HepG2 (cell line): ENCODE measurements at regions not wholly inside any gene's neighbourhood (a gene's known extent, or its start where the extent isn't known, plus 50 kb on each side); places are given as distances from the start of the nearest gene placed in this dataset.
A peak's percentile ranks its signal among the peaks of the same experiment; 100 is the strongest.

ENCODE experiments used
- ATAC-seq: fragments of 200-7000 bp; cut with Tn5 transposase; 3 replicates; pipeline ENCODE4 v1.9.1; 2020; ENCODE audit warnings: mild to moderate bottlenecking, moderate library complexity
- BruUV-seq: library from RNA; stranded (reverse); fragments of 400-500 nt; replicated peaks from 2 replicates; lab custom pipeline; 2021; lab: Mats Ljungman, UMichigan
- CTCF ChIA-PET: fragments of 300-600 bp; formaldehyde crosslinking; extraction: SDS; loops from one replicate; lab custom pipeline; 2021; ENCODE audit warnings: low total read pairs, inconsistent platforms, low intra/inter-chr PET ratio; lab: Yijun Ruan, JAX
- POLR2A ChIA-PET: fragments of 350-600 bp; sonication (Branson Sonifier 250); formaldehyde crosslinking; loops from one replicate; lab custom pipeline; 2020; ENCODE audit warnings: antibody characterized with exemption, inconsistent platforms; lab: Yijun Ruan, JAX
- DNase-seq: peaks from one replicate; pipeline ENCODE4 v3.0.0-alpha.2; 2015; ENCODE audit warnings: low spot score
- FAIRE-seq: peaks from 3 replicates; lab custom pipeline; 2011; peaks lifted over from hg19 to GRCh38; lab: Jason Lieb, UNC
- H2AFZ ChIP-seq: one replicate; pipeline ENCODE4 v1.6.1; 2011; ENCODE audit warnings: low read length, inconsistent platforms
- H3K27ac ChIP-seq: fragments of 300-600 bp; 3 replicates; pipeline ENCODE4 v1.8.0; 2011; ENCODE audit warnings: mixed run types, mild to moderate bottlenecking, mixed read lengths, low read length, inconsistent platforms; ENCODE audit not compliant: insufficient read depth; ENCODE audit errors: extremely low read length
- H3K27me3 ChIP-seq, 2 experiments: fragments of 200-600 bp in 1 of 2; 2 replicates in 1 of 2; 3 replicates in 1 of 2; pipeline versions ENCODE4 v1.6.0 to v1.8.0; 2011; ENCODE audit warnings: low read length in 2 of 2, mild to moderate bottlenecking in 2 of 2, moderate library complexity in 2 of 2, inconsistent platforms in 1 of 2; ENCODE audit not compliant: insufficient read depth in 2 of 2, control insufficient read depth in 1 of 2
- H3K36me3 ChIP-seq, 2 experiments: fragments of 200-600 bp in 1 of 2; replicated peaks in 1 of 2; 2 replicates in 1 of 2; 3 replicates in 1 of 2; pipeline versions ENCODE4 v1.5.1 to v1.8.0; 2011; ENCODE audit warnings: low read length in 2 of 2, inconsistent platforms in 1 of 2; ENCODE audit not compliant: insufficient read depth in 2 of 2, control insufficient read depth in 1 of 2
- H3K4me1 ChIP-seq: 2 replicates; pipeline ENCODE4 v1.5.1; 2012; ENCODE audit warnings: low read length, inconsistent platforms; ENCODE audit not compliant: insufficient read depth
- H3K4me2 ChIP-seq: 2 replicates; pipeline ENCODE4 v1.6.0; 2011; ENCODE audit warnings: low read depth, low read length, inconsistent platforms
- H3K4me3 ChIP-seq, 3 experiments: fragments of 200-600 bp in 1 of 3; sonication (generic), shearing (Covaris generic) in 1 of 3; replicated peaks in 1 of 3; 2 replicates each; pipeline ENCODE4 v1.5.1; 2011 to 2016; ENCODE audit warnings: low read length in 3 of 3, inconsistent platforms in 2 of 3, low read depth in 2 of 3, mild to moderate bottlenecking in 2 of 3, control low read depth in 1 of 3, mixed read lengths in 1 of 3; ENCODE audit not compliant: insufficient read depth in 1 of 3
- H3K79me2 ChIP-seq: one replicate; pipeline ENCODE4 v1.6.1; 2011; ENCODE audit warnings: low read length, inconsistent platforms; ENCODE audit not compliant: insufficient read depth
- H3K9ac ChIP-seq: 2 replicates; pipeline ENCODE4 v1.6.0; 2011; ENCODE audit warnings: mild to moderate bottlenecking, low read depth, low read length, inconsistent platforms; ENCODE audit not compliant: insufficient read depth
- H3K9me3 ChIP-seq: 2 replicates; pipeline ENCODE4 v1.5.1; 2012; ENCODE audit warnings: mild to moderate bottlenecking, low read length
- H4K20me1 ChIP-seq: 2 replicates; pipeline ENCODE4 v1.6.0; 2011; ENCODE audit warnings: inconsistent platforms, mild to moderate bottlenecking, low read length, moderate library complexity; ENCODE audit not compliant: insufficient read depth
- ADNP ChIP-seq: sonication (generic); formaldehyde crosslinking; IDR thresholded peaks from 2 replicates; pipeline ENCODE4 v1.4.0; 2020; ENCODE audit warnings: missing genetic modification reagents
- ATF7 ChIP-seq, 2 experiments: fragments of 450-650 bp in 1 of 2; sonication (generic) in 1 of 2; formaldehyde crosslinking in 1 of 2; IDR thresholded peaks; 2 replicates each; pipeline versions ENCODE4 v1.4.0 to v1.6.1; 2016 to 2020; ENCODE audit warnings: antibody characterized with exemption in 1 of 2, mild to moderate bottlenecking in 1 of 2, missing genetic modification reagents in 1 of 2
- GTF2F1 ChIP-seq: fragments of 150-350 bp; IDR thresholded peaks from 2 replicates; pipeline ENCODE4 v1.6.1; 2014; ENCODE audit warnings: low read length
- PRDM10 ChIP-seq: sonication (generic); formaldehyde crosslinking; IDR thresholded peaks from 2 replicates; pipeline ENCODE4 v1.4.0; 2020; ENCODE audit warnings: low read depth, missing genetic modification reagents
- SSRP1 ChIP-seq: IDR thresholded peaks from 2 replicates; pipeline ENCODE4 v1.6.1; 2016; ENCODE audit warnings: control low read depth
- ZNF414 ChIP-seq: sonication (generic); formaldehyde crosslinking; IDR thresholded peaks from 2 replicates; pipeline ENCODE4 v1.5.0; 2020; ENCODE audit warnings: missing genetic modification reagents
- ZNF746 ChIP-seq: sonication (generic); formaldehyde crosslinking; IDR thresholded peaks from 2 replicates; pipeline ENCODE4 v1.8.0; 2022; ENCODE audit warnings: mild to moderate bottlenecking, missing genetic modification reagents
- ZSCAN20 ChIP-seq: sonication (generic); formaldehyde crosslinking; IDR thresholded peaks from 2 replicates; pipeline ENCODE4 v1.4.0; 2020; ENCODE audit warnings: missing genetic modification reagents, mild to moderate bottlenecking, borderline replicate concordance
- WGBS: methylation state at CpG from one replicate; pipeline ENCODE4 v1.1.6; 2017; ENCODE audit warnings: low lambda C conversion rate; 5-methylcytosine and 5-hydroxymethylcytosine counted together
- in situ Hi-C: cut with HindIII; loops from 2 replicates; pipeline ENCODE4 v1.10.0; 2017; ENCODE audit warnings: low pct_unique_long_range_greater_than_20kb; ENCODE audit not compliant: extremely low pct_ligation_motif_present
- intact Hi-C: fragments of 100-400 bp; cut with micrococcal nuclease; formaldehyde crosslinking; loops from one replicate; pipeline ENCODE4 v1.10.0; 2022; ENCODE audit not compliant: unreplicated experiment
- TF ChIP-seq, protein P1 (sequence below): sonication (generic); formaldehyde crosslinking; IDR thresholded peaks from 2 replicates; pipeline ENCODE4 v1.8.1; 2023; ENCODE audit warnings: mild to moderate bottlenecking, missing genetic modification reagents

GRCh38 chr17:12553625-12554024 is 112.1 kb upstream of the MYOCD start:
- FAIRE-seq (no peak), ATAC-seq (no peak), DNase-seq (no peak)
- Histone ChIP-seq H3K36me3 (no peaks in the 10 kb centered on the region), H2AFZ (no peak overlapping the region), H3K4me2 (no peak overlapping the region), H3K27ac (no peak overlapping the region), H3K4me1 (no peaks in the 10 kb centered on the region), H3K79me2 (no peaks in the 10 kb centered on the region), H3K4me3 (no peak overlapping the region), H4K20me1 (no peaks in the 10 kb centered on the region), H3K27me3 (peaks cover 0 to 6% of the 10 kb centered on the region in 2 experiments; a peak in 1 of 5 replicates), H3K9ac (no peak overlapping the region), H3K9me3 (no peaks in the 10 kb centered on the region)
- intact Hi-C loops (no loop called here), in situ Hi-C loops (no loop called here)
- WGBS, result 28% methylated on average over 3 of the region's 3 CpGs
- no TSS peak for BruUV-seq
- TF ChIP-seq SSRP1 (no peak), PRDM10 (CRISPR knock-in tag) (no peak), ZNF414 (CRISPR knock-in tag) (no peak), ADNP (CRISPR knock-in tag) (no peak), ZSCAN20 (no peak), ATF7 (IDR thresholded peaks at IDR 0.05) (peak; percentile 87), ATF7 (CRISPR knock-in tag; IDR thresholded peaks at IDR 0.05) (no peak), GTF2F1 (no peak), ZNF746 (CRISPR knock-in tag) (no peak)
- TF ChIP-seq, protein P1, sequence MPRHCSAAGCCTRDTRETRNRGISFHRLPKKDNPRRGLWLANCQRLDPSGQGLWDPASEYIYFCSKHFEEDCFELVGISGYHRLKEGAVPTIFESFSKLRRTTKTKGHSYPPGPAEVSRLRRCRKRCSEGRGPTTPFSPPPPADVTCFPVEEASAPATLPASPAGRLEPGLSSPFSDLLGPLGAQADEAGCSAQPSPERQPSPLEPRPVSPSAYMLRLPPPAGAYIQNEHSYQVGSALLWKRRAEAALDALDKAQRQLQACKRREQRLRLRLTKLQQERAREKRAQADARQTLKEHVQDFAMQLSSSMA (CRISPR knock-in tag), result no peak
- ChIA-PET POLR2A (no interaction called here), CTCF (no interaction called here)
